B cell (primary cell): ENCODE measurements at regions not wholly inside any gene's neighbourhood (a gene's known extent, or its start where the extent isn't known, plus 50 kb on each side); places are given as distances from the start of the nearest gene placed in this dataset.

Source experiments
- ATAC-seq: fragments of 200-7000 bp; cut with Tn5 transposase; one replicate; pipeline ENCODE4 v1.10.0; 2021; ENCODE audit warnings: low read depth, mild to moderate bottlenecking, moderate number of reproducible peaks, moderate library complexity
- CTCF ChIA-PET: fragments of 350-600 bp; sonication (Branson Sonifier 250); formaldehyde crosslinking; loops from one replicate; lab custom pipeline; 2021; ENCODE audit warnings: antibody characterized with exemption, inconsistent platforms; lab: Charles Lee
- POLR2A ChIA-PET: fragments of 350-600 bp; sonication (Branson Sonifier 250); formaldehyde crosslinking; loops from one replicate; lab custom pipeline; 2021; ENCODE audit warnings: antibody characterized with exemption; lab: Charles Lee
- DNase-seq: peaks from one replicate; pipeline ENCODE4 v3.0.0; 2013
- H2AFZ ChIP-seq: 2 replicates; pipeline ENCODE4 v1.6.1; 2012; ENCODE audit warnings: mild to moderate bottlenecking, low read depth, low read length; ENCODE audit not compliant: insufficient read depth, poor library complexity, severe bottlenecking
- H3K27ac ChIP-seq, 2 donors: 1 replicate in 1 of 2; 2 replicates in 1 of 2; pipeline ENCODE4 v1.5.1; 2012 to 2013; ENCODE audit warnings: low read length in 2 of 2, mild to moderate bottlenecking in 2 of 2, moderate library complexity in 1 of 2
- H3K27me3 ChIP-seq, 4 experiments: fragments of 200-600 bp in 1 of 4; sonication (generic) in 1 of 4; replicated peaks in 1 of 4; 1 replicate in 2 of 4; 2 replicates in 2 of 4; pipeline versions ENCODE4 v1.6.1 to v1.7.0; 2013 to 2016; ENCODE audit warnings: low read length in 3 of 4, mild to moderate bottlenecking in 2 of 4, mixed read lengths in 1 of 4, moderate library complexity in 1 of 4; ENCODE audit not compliant: insufficient read depth in 4 of 4, control insufficient read depth in 3 of 4; ENCODE audit errors: control extremely low read depth in 1 of 4
- H3K36me3 ChIP-seq, 2 experiments: replicated peaks in 1 of 2; 1 replicate in 1 of 2; 2 replicates in 1 of 2; pipeline versions ENCODE4 v1.6.1 to v1.7.1; 2013; ENCODE audit warnings: low read length in 1 of 2; ENCODE audit not compliant: insufficient read depth in 2 of 2, control insufficient read depth in 1 of 2; ENCODE audit errors: control extremely low read depth in 1 of 2, extremely low read depth in 1 of 2
- H3K4me1 ChIP-seq, 2 donors: fragments of 200-600 bp in 1 of 2; sonication (generic) in 1 of 2; 1 replicate in 1 of 2; 2 replicates in 1 of 2; pipeline versions ENCODE4 v1.5.1 to v1.6.1; 2013 to 2017; ENCODE audit warnings: low read length in 2 of 2; ENCODE audit not compliant: control insufficient read depth in 2 of 2, insufficient read depth in 2 of 2
- H3K4me2 ChIP-seq: replicated peaks from 2 replicates; pipeline ENCODE3; 2012; ENCODE audit warnings: mild to moderate bottlenecking, low read depth, low read length; ENCODE audit not compliant: poor library complexity, severe bottlenecking
- H3K4me3 ChIP-seq, 5 experiments: fragments of 200-600 bp in 1 of 5; sonication (generic) in 1 of 5; 1 replicate in 3 of 5; 2 replicates in 2 of 5; pipeline versions ENCODE4 v1.5.1 to v1.7.0; 2011 to 2016; ENCODE audit warnings: low read length in 4 of 5, mild to moderate bottlenecking in 4 of 5, low read depth in 2 of 5, control low read depth in 1 of 5, moderate library complexity in 1 of 5; ENCODE audit not compliant: insufficient read depth in 1 of 5; ENCODE audit errors: control extremely low read depth in 1 of 5, extremely low read depth in 1 of 5
- H3K79me2 ChIP-seq: fragments of 200-600 bp; sonication (generic); one replicate; pipeline ENCODE4 v1.6.0; 2016; ENCODE audit warnings: low read length; ENCODE audit not compliant: control insufficient read depth, insufficient read depth
- H3K9ac ChIP-seq: fragments of 200-600 bp; sonication (generic); 2 replicates; pipeline ENCODE4 v1.6.1; 2017; ENCODE audit warnings: mild to moderate bottlenecking, low read length, moderate library complexity
- H3K9me3 ChIP-seq, 3 donors: one replicate each; pipeline versions ENCODE4 v1.6.1 to v1.7.1; 2013; ENCODE audit warnings: low read length in 2 of 3; ENCODE audit not compliant: control insufficient read depth in 2 of 3, insufficient read depth in 1 of 3; ENCODE audit errors: control extremely low read depth in 1 of 3
- H4K20me1 ChIP-seq: 2 replicates; pipeline ENCODE4 v1.6.0; 2012; ENCODE audit warnings: mild to moderate bottlenecking, low read length; ENCODE audit not compliant: insufficient read depth, control insufficient read depth, poor library complexity, severe bottlenecking
- H3K27ac Mint-ChIP-seq: one replicate; pipeline ENCODE4 v1.8.0; 2021; ENCODE audit warnings: mixed read lengths
- H3K27me3 Mint-ChIP-seq: one replicate; pipeline ENCODE4 v1.8.0; 2021; ENCODE audit warnings: mixed read lengths
- H3K4me1 Mint-ChIP-seq: one replicate; pipeline ENCODE4 v1.8.0; 2021; ENCODE audit warnings: mixed read lengths
- H3K4me3 Mint-ChIP-seq: one replicate; pipeline ENCODE4 v1.8.0; 2021; ENCODE audit warnings: mixed read lengths
- H3K9me3 Mint-ChIP-seq: one replicate; pipeline ENCODE4 v1.8.0; 2022; ENCODE audit warnings: mixed read lengths; ENCODE audit not compliant: insufficient read depth
- CTCF ChIP-seq: fragments of 200-600 bp; IDR thresholded peaks from one replicate; pipeline ENCODE4 v1.8.0; 2022; ENCODE audit warnings: antibody characterized with exemption, mild to moderate bottlenecking
- EZH2 ChIP-seq: IDR thresholded peaks from 2 replicates; pipeline ENCODE4 v1.6.1; 2012; ENCODE audit warnings: borderline replicate concordance, low read depth, mild to moderate bottlenecking, moderate library complexity, low read length; ENCODE audit not compliant: insufficient read depth, poor library complexity, severe bottlenecking
- WGBS: methylation state at CpG from one replicate; pipeline ENCODE4 v1.1.5; 2013; ENCODE audit warnings: missing lambda C conversion rate; ENCODE audit not compliant: insufficient coverage; 5-methylcytosine and 5-hydroxymethylcytosine counted together
- intact Hi-C: fragments of 100-400 bp; cut with micrococcal nuclease; formaldehyde crosslinking; loops from one replicate; pipeline ENCODE4 v1.10.0; 2022

- H3K27me3 ChIP-seq, result no peaks in the 10 kb centered on the region
- ATAC-seq, result no peak
- TF ChIP-seq CTCF (no peak), EZH2 (no peak)
- H3K4me2 ChIP-seq, result no peak overlapping the region
- H3K4me3 Mint-ChIP-seq, result no peak overlapping the region
- H3K9me3 ChIP-seq, result no peaks in the 10 kb centered on the region
- no peaks in the 10 kb centered on the region for H3K27me3 Mint-ChIP-seq
- H3K4me1 ChIP-seq, result no peaks in the 10 kb centered on the region
- H3K36me3 ChIP-seq, result no peaks in the 10 kb centered on the region
- ChIA-PET POLR2A (no interaction called here), CTCF (no interaction called here)
- no peaks in the 10 kb centered on the region for H3K4me1 Mint-ChIP-seq
- 79% methylated on average over 2 of the region's 3 CpGs for WGBS
- no peak for DNase-seq
- no peak overlapping the region for H3K4me3 ChIP-seq
- no peak overlapping the region for H3K27ac ChIP-seq
- no peak overlapping the region for H3K27ac Mint-ChIP-seq
- H3K79me2 ChIP-seq, result no peaks in the 10 kb centered on the region
- no peak overlapping the region for H2AFZ ChIP-seq
- H4K20me1 ChIP-seq, result no peaks in the 10 kb centered on the region
- H3K9me3 Mint-ChIP-seq, result peaks cover 3% of the 10 kb centered on the region
- intact Hi-C loops, result no loop called here
- no peak overlapping the region for H3K9ac ChIP-seq
These were observed 98.1 kb upstream of the PAPPA start for GRCh38 chr9:116055536-116055935.

- Mint-ChIP-seq H3K9me3 (peaks cover 6% of the 10 kb centered on the region), H3K27ac (no peak overlapping the region), H3K4me1 (no peaks in the 10 kb centered on the region), H3K27me3 (no peaks in the 10 kb centered on the region), H3K4me3 (no peak overlapping the region)
- ChIA-PET CTCF (no interaction called here), POLR2A (no interaction called here)
- no CpG with 5 or more reads among the region's 5 CpGs for WGBS
- Histone ChIP-seq H3K9ac (no peak overlapping the region), H3K4me2 (no peak overlapping the region), H3K4me3 (no peak overlapping the region), H3K27ac (no peak overlapping the region), H3K9me3 (no peaks in the 10 kb centered on the region), H3K4me1 (no peaks in the 10 kb centered on the region), H3K79me2 (no peaks in the 10 kb centered on the region), H3K27me3 (no peaks in the 10 kb centered on the region), H4K20me1 (no peaks in the 10 kb centered on the region), H2AFZ (no peak overlapping the region), H3K36me3 (no peaks in the 10 kb centered on the region)
- DNase-seq (no peak), ATAC-seq (no peak)
- TF ChIP-seq CTCF (no peak), EZH2 (no peak)
- intact Hi-C loops, result no loop called here
These were observed 96.2 kb upstream of the PAPPA start for GRCh38 chr9:116057371-116057770.
